ENCODE measurements at regions not wholly inside any gene's neighbourhood (a gene's known extent, or its start where the extent isn't known, plus 50 kb on each side); places are given as distances from the start of the nearest gene placed in this dataset.

DNA sequence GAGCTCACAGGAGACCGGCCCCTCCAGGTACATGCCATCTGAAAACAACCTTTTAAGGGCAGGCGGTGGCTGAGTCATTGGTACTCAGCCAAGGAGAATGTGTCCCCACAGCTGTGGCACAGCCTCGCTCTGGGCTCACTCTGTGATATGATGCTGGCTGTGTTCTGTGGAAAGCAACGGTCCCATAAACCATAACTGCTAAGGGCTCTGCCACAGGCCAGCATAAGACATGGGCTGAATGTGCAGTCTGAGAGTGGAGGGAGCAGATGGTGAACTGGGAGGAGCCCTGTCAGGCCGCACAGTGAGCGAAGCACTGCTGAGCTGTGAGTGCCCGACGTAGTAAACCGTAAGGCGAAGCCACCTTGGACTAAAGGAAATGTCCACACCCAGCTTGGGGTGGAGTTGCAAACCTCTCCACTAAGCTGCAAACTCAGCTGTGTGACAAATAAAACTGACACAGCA, 375.8 kb downstream of the THBS2 start:
- H3K4me3 ChIP-seq (ENCODE audit: extremely low read depth, insufficient read depth, low read length, poor library complexity, severe bottlenecking): no peak overlapping the region
- WGBS, 2 experiments (ENCODE audit: insufficient coverage in 2 of 2): 72 to 83% methylated on average over 6 to 8 of the region's 10 CpGs
- H3K27ac ChIP-seq (ENCODE audit: low read depth, low read length, severe bottlenecking): no peak overlapping the region
- no peaks in the 10 kb centered on the region for H3K36me3 ChIP-seq (ENCODE audit: control insufficient read depth, insufficient read depth, low read length)
- H3K4me1 ChIP-seq (ENCODE audit: control insufficient read depth, insufficient read depth, low read length, poor library complexity, severe bottlenecking): no peaks in the 10 kb centered on the region
- H3K9me3 ChIP-seq (ENCODE audit: control insufficient read depth, low read length): no peaks in the 10 kb centered on the region

- H3K4me3 ChIP-seq (ENCODE audit: extremely low read depth, insufficient read depth, low read length, poor library complexity, severe bottlenecking): no peak overlapping the region
- H3K36me3 ChIP-seq (ENCODE audit: control insufficient read depth, insufficient read depth, low read length): no peaks in the 10 kb centered on the region
- 91 to 94% methylated on average over 12 to 15 of the region's 15 CpGs for WGBS, 2 experiments (ENCODE audit: insufficient coverage in 2 of 2)
- H3K27ac ChIP-seq (ENCODE audit: low read depth, low read length, severe bottlenecking): no peak overlapping the region
- H3K9me3 ChIP-seq (ENCODE audit: control insufficient read depth, low read length): no peaks in the 10 kb centered on the region
- H3K4me1 ChIP-seq (ENCODE audit: control insufficient read depth, insufficient read depth, low read length, poor library complexity, severe bottlenecking): no peaks in the 10 kb centered on the region
These were observed 376.7 kb downstream of the THBS2 start for GRCh38 chr6:168876956-168877355.

GRCh38 chr6:168875811-168876576, 377.7 kb downstream of the THBS2 start:
- WGBS, 2 experiments (ENCODE audit: insufficient coverage in 2 of 2): 93 to 95% methylated on average over 23 of the region's 26 CpGs
- no peaks in the 10 kb centered on the region for H3K4me1 ChIP-seq (ENCODE audit: control insufficient read depth, insufficient read depth, low read length, poor library complexity, severe bottlenecking)

DNA sequence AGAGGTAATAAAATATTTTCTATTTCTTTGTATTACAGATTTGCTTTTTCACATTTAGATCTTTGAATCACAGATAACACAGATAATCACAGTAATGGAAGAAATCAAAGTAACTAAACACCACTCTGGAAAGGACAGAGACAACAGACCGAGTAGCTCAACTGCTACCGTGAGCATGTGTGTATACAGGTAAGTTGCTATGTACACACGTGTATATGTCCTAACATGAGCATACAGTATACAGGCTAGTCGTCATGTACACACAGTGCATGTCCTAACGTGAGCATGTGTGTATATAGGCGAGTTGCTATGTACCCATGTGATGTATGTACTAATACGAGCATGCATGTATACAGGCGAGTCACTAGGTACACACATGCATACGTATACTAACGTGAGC, 379.0 kb downstream of the THBS2 start:
- no peaks in the 10 kb centered on the region for H3K9me3 ChIP-seq (ENCODE audit: control insufficient read depth, low read length)
- no peaks in the 10 kb centered on the region for H3K4me1 ChIP-seq (ENCODE audit: control insufficient read depth, insufficient read depth, low read length, poor library complexity, severe bottlenecking)
- H3K4me3 ChIP-seq (ENCODE audit: extremely low read depth, insufficient read depth, low read length, poor library complexity, severe bottlenecking): no peak overlapping the region
- no peaks in the 10 kb centered on the region for H3K36me3 ChIP-seq (ENCODE audit: control insufficient read depth, insufficient read depth, low read length)
- 91 to 96% methylated on average over 8 to 10 of the region's 10 CpGs for WGBS, 2 experiments (ENCODE audit: insufficient coverage in 2 of 2)
- H3K27ac ChIP-seq (ENCODE audit: low read depth, low read length, severe bottlenecking): no peak overlapping the region

More at GRCh38 chr6:168875811-168876576, 377.7 kb downstream of the THBS2 start:
- no peak overlapping the region for H3K4me3 ChIP-seq (ENCODE audit: extremely low read depth, insufficient read depth, low read length, poor library complexity, severe bottlenecking)
- no peaks in the 10 kb centered on the region for H3K36me3 ChIP-seq (ENCODE audit: control insufficient read depth, insufficient read depth, low read length)
- no peak overlapping the region for H3K27ac ChIP-seq (ENCODE audit: low read depth, low read length, severe bottlenecking)
- H3K9me3 ChIP-seq (ENCODE audit: control insufficient read depth, low read length): no peaks in the 10 kb centered on the region

DNA sequence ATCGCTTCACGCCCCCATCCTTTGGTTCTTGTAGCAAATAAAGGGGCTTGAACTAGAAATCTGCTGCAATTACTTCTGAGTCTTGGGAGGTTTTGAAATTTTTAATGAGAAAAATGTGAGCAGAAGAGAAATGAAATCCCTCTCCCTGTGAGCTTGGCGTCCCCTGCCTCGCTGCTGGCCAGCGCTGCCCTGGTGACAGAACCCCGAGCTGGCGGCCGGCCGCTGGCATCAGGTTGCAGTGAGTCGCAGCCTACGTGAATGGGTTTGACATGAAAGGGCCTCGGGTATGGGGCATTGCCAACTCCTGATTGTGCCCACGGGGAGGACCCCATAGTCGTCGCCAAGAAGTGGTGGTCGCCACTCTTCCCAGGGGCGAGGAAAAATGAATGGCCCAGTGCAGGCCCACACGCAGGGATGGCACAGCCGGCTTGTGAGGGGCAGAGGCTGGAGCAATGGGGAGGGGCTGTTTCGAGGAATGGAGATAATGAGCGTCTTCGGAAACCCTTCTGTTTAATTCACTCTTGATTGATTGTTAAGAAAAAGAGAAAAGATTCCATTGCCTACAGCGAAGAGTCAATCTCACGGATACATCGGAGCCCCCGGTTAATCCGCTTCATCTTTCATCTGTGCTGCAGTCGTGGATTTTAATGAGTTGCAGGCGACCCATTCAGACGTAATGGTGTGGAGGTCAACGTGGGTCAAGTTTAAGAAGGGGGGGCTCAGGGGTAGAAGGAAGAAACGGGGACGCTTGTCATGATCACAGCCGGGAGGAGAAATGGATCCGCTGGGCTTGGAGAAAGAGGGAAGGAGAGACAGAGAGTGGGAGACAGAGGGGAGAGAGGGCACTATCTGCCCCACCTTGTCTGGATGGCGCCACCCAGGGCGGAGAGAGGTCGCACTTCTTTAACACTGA, 380.1 kb downstream of the THBS2 start:
- Histone ChIP-seq H3K4me1 (ENCODE audit: control insufficient read depth, insufficient read depth, low read length, poor library complexity, severe bottlenecking) (no peaks in the 10 kb centered on the region), H3K9me3 (ENCODE audit: control insufficient read depth, low read length) (no peaks in the 10 kb centered on the region), H3K36me3 (ENCODE audit: control insufficient read depth, insufficient read depth, low read length) (no peaks in the 10 kb centered on the region), H3K27ac (ENCODE audit: low read depth, low read length, severe bottlenecking) (no peak overlapping the region), H3K4me3 (ENCODE audit: extremely low read depth, insufficient read depth, low read length, poor library complexity, severe bottlenecking) (no peak overlapping the region)
- WGBS, 2 experiments (ENCODE audit: insufficient coverage in 2 of 2): 90 to 92% methylated on average over 31 to 35 of the region's 38 CpGs

DNA sequence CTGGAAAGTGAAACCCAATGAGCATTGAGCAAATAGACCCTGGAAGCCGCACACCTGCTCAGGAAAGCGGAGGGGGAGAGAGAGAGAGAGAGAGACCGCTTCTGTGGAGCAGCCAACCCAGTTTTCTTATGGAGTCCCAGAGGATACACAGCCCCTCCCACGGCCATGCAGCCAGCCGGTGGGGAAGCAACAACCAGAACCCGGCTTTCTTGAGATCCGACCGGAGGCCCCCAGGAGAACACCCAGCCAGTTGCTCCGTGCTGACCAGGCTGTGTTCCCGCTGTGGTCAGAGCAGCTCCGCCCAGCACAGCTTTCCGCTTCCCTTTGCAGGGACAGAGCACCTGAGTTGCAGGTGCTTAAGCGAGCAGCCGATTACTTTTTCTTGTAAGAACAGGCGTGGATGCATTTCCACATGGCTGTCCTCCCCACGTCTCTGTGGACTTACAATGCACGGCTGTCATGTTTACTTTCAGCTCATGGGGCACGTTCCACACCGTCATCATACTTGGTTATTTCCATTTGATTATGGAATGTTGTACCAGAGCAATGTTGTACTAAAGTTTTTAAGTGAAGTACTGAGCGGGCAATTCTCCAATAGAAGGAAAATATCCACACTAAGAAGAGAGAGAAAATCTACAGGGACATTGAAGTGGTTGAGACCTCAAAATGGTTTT, 381.9 kb downstream of the THBS2 start:
- no peaks in the 10 kb centered on the region for H3K36me3 ChIP-seq (ENCODE audit: control insufficient read depth, insufficient read depth, low read length)
- 76 to 79% methylated on average over 14 to 18 of the region's 20 CpGs for WGBS, 2 experiments (ENCODE audit: insufficient coverage in 2 of 2)
- no peaks in the 10 kb centered on the region for H3K9me3 ChIP-seq (ENCODE audit: control insufficient read depth, low read length)
- H3K4me1 ChIP-seq (ENCODE audit: control insufficient read depth, insufficient read depth, low read length, poor library complexity, severe bottlenecking): no peaks in the 10 kb centered on the region
- no peak overlapping the region for H3K4me3 ChIP-seq (ENCODE audit: extremely low read depth, insufficient read depth, low read length, poor library complexity, severe bottlenecking)
- no peak overlapping the region for H3K27ac ChIP-seq (ENCODE audit: low read depth, low read length, severe bottlenecking)

GRCh38 chr6:168870982-168871381, 382.7 kb downstream of the THBS2 start:
- H3K4me3 ChIP-seq (ENCODE audit: extremely low read depth, insufficient read depth, low read length, poor library complexity, severe bottlenecking): no peak overlapping the region
- H3K9me3 ChIP-seq (ENCODE audit: control insufficient read depth, low read length): no peaks in the 10 kb centered on the region
- no peaks in the 10 kb centered on the region for H3K36me3 ChIP-seq (ENCODE audit: control insufficient read depth, insufficient read depth, low read length)
- no peaks in the 10 kb centered on the region for H3K4me1 ChIP-seq (ENCODE audit: control insufficient read depth, insufficient read depth, low read length, poor library complexity, severe bottlenecking)
- WGBS, 2 experiments (ENCODE audit: insufficient coverage in 2 of 2): 72 to 79% methylated on average over 9 to 13 of the region's 13 CpGs
- H3K27ac ChIP-seq (ENCODE audit: low read depth, low read length, severe bottlenecking): no peak overlapping the region

- 88 to 92% methylated on average over 18 to 23 of the region's 23 CpGs for WGBS, 2 experiments (ENCODE audit: insufficient coverage in 2 of 2)
These were observed 386.2 kb downstream of the THBS2 start for GRCh38 chr6:168867247-168868102.

DNA sequence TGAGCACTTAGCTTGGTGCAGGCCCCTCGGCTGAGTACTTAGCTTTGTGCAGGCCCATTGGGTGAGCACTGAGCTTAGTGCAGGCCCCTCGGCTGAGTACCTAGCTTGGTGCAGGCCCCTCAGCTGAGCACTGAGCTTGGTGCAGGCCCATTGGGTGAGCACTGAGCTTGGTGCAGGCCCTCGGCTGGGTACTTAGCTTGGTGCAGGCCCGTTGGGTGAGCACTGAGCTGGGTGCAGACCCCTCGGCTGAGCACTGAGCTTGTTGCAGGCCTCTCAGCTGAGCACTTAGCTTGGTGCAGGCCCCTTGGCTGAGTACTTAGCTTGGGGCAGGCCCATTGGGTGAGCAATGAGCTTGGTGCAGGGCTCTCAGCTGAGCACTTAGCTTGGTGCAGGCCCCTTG, 387.1 kb downstream of the THBS2 start:
- no peak overlapping the region for H3K27ac ChIP-seq (ENCODE audit: low read depth, low read length, severe bottlenecking)
- no peaks in the 10 kb centered on the region for H3K36me3 ChIP-seq (ENCODE audit: control insufficient read depth, insufficient read depth, low read length)
- WGBS, 2 experiments (ENCODE audit: insufficient coverage in 2 of 2): 80 to 87% methylated on average over 5 of the region's 5 CpGs
- no peaks in the 10 kb centered on the region for H3K9me3 ChIP-seq (ENCODE audit: control insufficient read depth, low read length)
- H3K4me3 ChIP-seq (ENCODE audit: extremely low read depth, insufficient read depth, low read length, poor library complexity, severe bottlenecking): no peak overlapping the region
- no peaks in the 10 kb centered on the region for H3K4me1 ChIP-seq (ENCODE audit: control insufficient read depth, insufficient read depth, low read length, poor library complexity, severe bottlenecking)

More at GRCh38 chr6:168867247-168868102, 386.2 kb downstream of the THBS2 start:
- H3K4me3 ChIP-seq (ENCODE audit: extremely low read depth, insufficient read depth, low read length, poor library complexity, severe bottlenecking): no peak overlapping the region
- no peak overlapping the region for H3K27ac ChIP-seq (ENCODE audit: low read depth, low read length, severe bottlenecking)
- H3K4me1 ChIP-seq (ENCODE audit: control insufficient read depth, insufficient read depth, low read length, poor library complexity, severe bottlenecking): no peaks in the 10 kb centered on the region
- no peaks in the 10 kb centered on the region for H3K9me3 ChIP-seq (ENCODE audit: control insufficient read depth, low read length)
- no peaks in the 10 kb centered on the region for H3K36me3 ChIP-seq (ENCODE audit: control insufficient read depth, insufficient read depth, low read length)

GRCh38 chr6:168865522-168865921, 388.1 kb downstream of the THBS2 start:
- H3K4me3 ChIP-seq (ENCODE audit: extremely low read depth, insufficient read depth, low read length, poor library complexity, severe bottlenecking): no peak overlapping the region
- no peak overlapping the region for H3K27ac ChIP-seq (ENCODE audit: low read depth, low read length, severe bottlenecking)
- H3K36me3 ChIP-seq (ENCODE audit: control insufficient read depth, insufficient read depth, low read length): no peaks in the 10 kb centered on the region
- 93 to 100% methylated on average over 1 to 2 of the region's 4 CpGs for WGBS, 2 experiments (ENCODE audit: insufficient coverage in 2 of 2)
- H3K9me3 ChIP-seq (ENCODE audit: control insufficient read depth, low read length): no peaks in the 10 kb centered on the region
- H3K4me1 ChIP-seq (ENCODE audit: control insufficient read depth, insufficient read depth, low read length, poor library complexity, severe bottlenecking): no peaks in the 10 kb centered on the region

All from mesodermal cell (in vitro differentiated cells).